ENCODE measurements at regions not wholly inside any gene's neighbourhood (a gene's known extent, or its start where the extent isn't known, plus 50 kb on each side); places are given as distances from the start of the nearest gene placed in this dataset.

DNA sequence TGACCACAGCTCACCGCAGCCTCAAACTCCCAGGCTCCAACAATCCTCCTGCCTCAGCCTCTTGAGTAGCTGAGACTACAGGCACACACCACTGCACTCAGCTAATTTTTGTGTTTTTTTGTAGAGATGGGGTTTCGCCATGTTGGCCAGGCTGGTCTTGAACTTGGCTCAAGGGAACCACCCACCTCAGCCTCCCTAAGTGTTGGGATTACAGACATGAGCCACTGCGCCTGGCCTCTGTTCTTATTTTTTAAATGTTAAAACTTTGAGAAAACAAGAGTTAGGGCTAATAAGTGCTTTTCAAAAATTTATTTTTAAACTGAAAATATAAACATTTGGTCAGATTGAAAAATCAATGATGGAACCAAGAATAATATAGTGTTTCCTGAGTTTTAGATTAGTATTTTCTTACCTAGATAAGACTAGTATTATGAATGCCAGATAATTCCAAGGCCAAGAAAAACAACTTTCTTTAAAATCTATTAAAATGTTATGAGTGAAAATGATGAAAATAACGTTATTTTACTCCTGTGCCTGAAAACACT lies 66.2 kb upstream of the S1PR1 start:
- TF ChIP-seq CTCF (IDR thresholded peaks at IDR 0.05; ENCODE audit: low read depth, low read length), result no peak
- no peak for TF ChIP-seq EZH2phosphoT487 (IDR thresholded peaks at IDR 0.05; ENCODE audit: low read depth)
